ENCODE measurements at regions not wholly inside any gene's neighbourhood (a gene's known extent, or its start where the extent isn't known, plus 50 kb on each side); places are given as distances from the start of the nearest gene placed in this dataset.

DNA sequence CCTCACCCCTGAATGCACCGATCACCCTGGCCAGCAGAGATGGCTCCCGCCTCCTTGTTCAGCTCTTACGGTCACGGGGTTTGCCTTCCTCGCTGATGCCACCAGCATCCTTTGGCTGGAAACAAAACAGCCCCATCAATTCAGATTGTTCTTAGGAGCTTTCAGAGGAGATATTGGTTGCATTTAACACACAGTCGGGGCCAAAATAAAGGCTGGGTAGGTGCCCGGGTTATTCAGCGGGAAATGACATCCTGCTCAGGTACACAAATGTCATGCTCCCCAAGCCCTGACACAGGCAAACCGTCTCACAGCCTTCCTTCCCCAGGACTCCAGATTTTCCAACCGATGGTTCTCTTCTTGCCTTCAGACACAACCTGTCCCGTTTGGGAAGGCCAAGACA is 62.4 kb upstream of the MEF2A start:
- H3K27ac ChIP-seq (ENCODE audit: low read length) = peak overlapping the region; percentile 88
- no peaks in the 10 kb centered on the region for H4K20me1 ChIP-seq (ENCODE audit: insufficient read depth, low read length)
- no peaks in the 10 kb centered on the region for H3K36me3 ChIP-seq (replicated peaks; ENCODE audit: low read depth, low read length)
- H3K79me2 ChIP-seq (ENCODE audit: low read length) = no peaks in the 10 kb centered on the region
- H3K4me1 ChIP-seq (ENCODE audit: low read length) = peaks cover 72% of the 10 kb centered on the region
- H3K9ac ChIP-seq (ENCODE audit: low read length) = peak overlapping the region; percentile 67
- H3K4me2 ChIP-seq (ENCODE audit: low read length) = peak overlapping the region; percentile 97
- peaks cover 24% of the 10 kb centered on the region for H3K27me3 ChIP-seq (ENCODE audit: low read depth, low read length)
- peak overlapping the region; percentile 69 for H3K4me3 ChIP-seq (ENCODE audit: low read length)
- no peaks in the 10 kb centered on the region for H3K9me3 ChIP-seq (ENCODE audit: insufficient read depth, low read length)
- H2AFZ ChIP-seq (ENCODE audit: low read depth, low read length) = peak overlapping the region; percentile 51; the same call in 1 of the 2 replicates
- TF ChIP-seq EZH2phosphoT487 (IDR thresholded peaks at IDR 0.05; ENCODE audit: low read depth) = no peak
- TF ChIP-seq, protein P1, sequence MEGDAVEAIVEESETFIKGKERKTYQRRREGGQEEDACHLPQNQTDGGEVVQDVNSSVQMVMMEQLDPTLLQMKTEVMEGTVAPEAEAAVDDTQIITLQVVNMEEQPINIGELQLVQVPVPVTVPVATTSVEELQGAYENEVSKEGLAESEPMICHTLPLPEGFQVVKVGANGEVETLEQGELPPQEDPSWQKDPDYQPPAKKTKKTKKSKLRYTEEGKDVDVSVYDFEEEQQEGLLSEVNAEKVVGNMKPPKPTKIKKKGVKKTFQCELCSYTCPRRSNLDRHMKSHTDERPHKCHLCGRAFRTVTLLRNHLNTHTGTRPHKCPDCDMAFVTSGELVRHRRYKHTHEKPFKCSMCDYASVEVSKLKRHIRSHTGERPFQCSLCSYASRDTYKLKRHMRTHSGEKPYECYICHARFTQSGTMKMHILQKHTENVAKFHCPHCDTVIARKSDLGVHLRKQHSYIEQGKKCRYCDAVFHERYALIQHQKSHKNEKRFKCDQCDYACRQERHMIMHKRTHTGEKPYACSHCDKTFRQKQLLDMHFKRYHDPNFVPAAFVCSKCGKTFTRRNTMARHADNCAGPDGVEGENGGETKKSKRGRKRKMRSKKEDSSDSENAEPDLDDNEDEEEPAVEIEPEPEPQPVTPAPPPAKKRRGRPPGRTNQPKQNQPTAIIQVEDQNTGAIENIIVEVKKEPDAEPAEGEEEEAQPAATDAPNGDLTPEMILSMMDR (IDR thresholded peaks at IDR 0.05; ENCODE audit: low read depth, low read length) = no peak

DNA sequence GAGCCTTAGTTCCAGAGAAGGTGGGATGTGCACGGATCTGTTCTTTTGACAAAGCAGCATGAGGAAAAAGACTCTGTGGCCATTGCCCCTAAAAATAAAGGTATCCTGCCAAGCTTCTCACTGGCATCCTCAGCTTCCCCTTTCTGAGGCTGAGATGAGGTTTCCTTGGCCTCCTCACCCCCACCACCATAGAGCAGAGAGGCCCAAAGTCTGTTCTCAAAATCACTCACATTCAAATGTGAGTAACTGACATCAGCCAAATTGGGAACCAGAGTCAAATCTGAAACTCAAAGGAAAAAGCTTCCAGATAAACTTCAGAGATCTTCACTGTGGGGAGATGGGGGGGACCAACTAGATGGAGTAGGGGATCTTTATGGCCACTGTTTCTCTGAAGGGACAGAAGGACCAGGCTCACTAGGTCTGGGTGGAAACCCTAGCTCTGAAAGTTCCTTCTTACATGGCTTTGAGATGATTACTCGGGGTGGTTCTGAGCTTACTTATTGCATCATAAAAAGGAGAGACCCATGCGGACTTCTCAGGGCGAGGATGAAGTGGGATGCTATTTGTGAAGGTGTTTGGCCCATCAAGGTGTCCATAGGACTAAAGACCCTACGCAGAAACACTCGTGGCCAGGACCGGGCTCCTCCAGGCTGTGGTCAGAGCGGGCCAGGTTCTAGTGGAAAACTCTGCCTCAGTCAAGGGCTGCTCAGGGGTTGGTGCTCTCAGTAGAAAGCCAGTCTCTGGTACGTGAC is 61.5 kb upstream of the MEF2A start:
- peak overlapping the region; percentile 88 for H3K27ac ChIP-seq (ENCODE audit: low read length)
- H3K4me2 ChIP-seq (ENCODE audit: low read length) = peak overlapping the region; percentile 97
- peak overlapping the region; percentile 69 for H3K4me3 ChIP-seq (ENCODE audit: low read length)
- no peak for TF ChIP-seq EZH2phosphoT487 (IDR thresholded peaks at IDR 0.05; ENCODE audit: low read depth)
- TF ChIP-seq, protein P1 (IDR thresholded peaks at IDR 0.05; ENCODE audit: low read depth, low read length) = no peak
- no peaks in the 10 kb centered on the region for H3K79me2 ChIP-seq (ENCODE audit: low read length)
- no peaks in the 10 kb centered on the region for H3K9me3 ChIP-seq (ENCODE audit: insufficient read depth, low read length)
- H4K20me1 ChIP-seq (ENCODE audit: insufficient read depth, low read length) = no peaks in the 10 kb centered on the region
- H2AFZ ChIP-seq (ENCODE audit: low read depth, low read length) = peak overlapping the region; percentile 25; the same call in 1 of the 2 replicates
- H3K4me1 ChIP-seq (ENCODE audit: low read length) = peaks cover 72% of the 10 kb centered on the region
- H3K36me3 ChIP-seq (replicated peaks; ENCODE audit: low read depth, low read length) = no peaks in the 10 kb centered on the region
- peaks cover 26% of the 10 kb centered on the region for H3K27me3 ChIP-seq (ENCODE audit: low read depth, low read length)
- peak overlapping the region; percentile 71 for H3K9ac ChIP-seq (ENCODE audit: low read length)

GRCh38 chr15:99504823-99505551 is 60.8 kb upstream of the MEF2A start:
- peak overlapping the region; percentile 97 for H3K4me2 ChIP-seq (ENCODE audit: low read length)
- TF ChIP-seq, protein P1 (IDR thresholded peaks at IDR 0.05; ENCODE audit: low read depth, low read length) = peak; percentile 40
- TF ChIP-seq EZH2phosphoT487 (IDR thresholded peaks at IDR 0.05; ENCODE audit: low read depth) = no peak
- peaks cover 78% of the 10 kb centered on the region for H3K4me1 ChIP-seq (ENCODE audit: low read length)

DNA sequence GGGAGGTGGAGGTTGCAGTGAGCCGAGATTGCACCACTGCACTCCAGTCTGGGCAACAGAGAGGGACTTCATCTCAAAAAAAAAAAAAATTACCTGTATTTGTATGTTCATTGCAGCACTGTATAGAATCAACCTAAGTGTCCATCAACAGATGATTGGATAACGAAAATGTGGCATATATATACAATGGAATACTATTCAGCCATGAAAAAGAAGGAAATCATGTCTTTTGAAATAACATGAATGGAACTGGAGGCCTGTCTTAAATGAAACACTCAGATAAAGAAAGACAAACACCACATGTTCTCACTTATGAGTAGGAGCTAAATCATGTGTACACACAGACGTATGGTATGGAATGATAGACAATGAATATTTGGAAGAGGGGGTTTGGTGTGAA is 59.4 kb upstream of the MEF2A start:
- H3K9ac ChIP-seq (ENCODE audit: low read length) = no peak overlapping the region
- H3K27ac ChIP-seq (ENCODE audit: low read length) = no peak overlapping the region
- no peaks in the 10 kb centered on the region for H3K36me3 ChIP-seq (replicated peaks; ENCODE audit: low read depth, low read length)
- no peak for TF ChIP-seq EZH2phosphoT487 (IDR thresholded peaks at IDR 0.05; ENCODE audit: low read depth)
- TF ChIP-seq, protein P1 (IDR thresholded peaks at IDR 0.05; ENCODE audit: low read depth, low read length) = no peak
- no peaks in the 10 kb centered on the region for H4K20me1 ChIP-seq (ENCODE audit: insufficient read depth, low read length)
- no peaks in the 10 kb centered on the region for H3K9me3 ChIP-seq (ENCODE audit: insufficient read depth, low read length)
- H3K4me3 ChIP-seq (ENCODE audit: low read length) = no peak overlapping the region
- peaks cover 21% of the 10 kb centered on the region for H3K27me3 ChIP-seq (ENCODE audit: low read depth, low read length)
- peaks cover 81% of the 10 kb centered on the region for H3K4me1 ChIP-seq (ENCODE audit: low read length)
- no peak overlapping the region for H2AFZ ChIP-seq (ENCODE audit: low read depth, low read length)
- no peaks in the 10 kb centered on the region for H3K79me2 ChIP-seq (ENCODE audit: low read length)
- no peak overlapping the region for H3K4me2 ChIP-seq (ENCODE audit: low read length)

More at GRCh38 chr15:99504823-99505551, 60.8 kb upstream of the MEF2A start:
- H3K79me2 ChIP-seq (ENCODE audit: low read length) = no peaks in the 10 kb centered on the region
- no peaks in the 10 kb centered on the region for H3K36me3 ChIP-seq (replicated peaks; ENCODE audit: low read depth, low read length)
- H4K20me1 ChIP-seq (ENCODE audit: insufficient read depth, low read length) = no peaks in the 10 kb centered on the region
- peak overlapping the region; percentile 69 for H3K4me3 ChIP-seq (ENCODE audit: low read length)
- peak overlapping the region; percentile 88 for H3K27ac ChIP-seq (ENCODE audit: low read length)
- peak overlapping the region; percentile 25; the same call in 1 of the 2 replicates for H2AFZ ChIP-seq (ENCODE audit: low read depth, low read length)
- H3K9me3 ChIP-seq (ENCODE audit: insufficient read depth, low read length) = no peaks in the 10 kb centered on the region
- peaks cover 26% of the 10 kb centered on the region for H3K27me3 ChIP-seq (ENCODE audit: low read depth, low read length)
- H3K9ac ChIP-seq (ENCODE audit: low read length) = peak overlapping the region; percentile 71
